Right lung (tissue), 2 donors: ENCODE measurements at regions not wholly inside any gene's neighbourhood (a gene's known extent, or its start where the extent isn't known, plus 50 kb on each side); places are given as distances from the start of the nearest gene placed in this dataset.

ENCODE experiments used
- DNase-seq, 2 donors: peaks; one replicate each; pipeline ENCODE4 v3.0.0-alpha.2; 2013

GRCh38 chr2:223396993-223397392, 205.2 kb downstream of the SCG2 start:
- no peak for DNase-seq

- no peak for DNase-seq
Measured at GRCh38 chr2:223399357-223399957, 202.7 kb downstream of the SCG2 start.

- no peak for DNase-seq
Measured at GRCh38 chr2:223404616-223405015, 197.5 kb downstream of the SCG2 start.

GRCh38 chr2:223414646-223415045, 187.5 kb downstream of the SCG2 start:
- peak in 1 of 2 donors; percentile 2 for DNase-seq

- DNase-seq = no peak
Measured at GRCh38 chr2:223415071-223415470, 187.1 kb downstream of the SCG2 start.

- no peak for DNase-seq
Measured at GRCh38 chr2:223416815-223417610, 185.1 kb downstream of the SCG2 start.

- no peak for DNase-seq
Measured at GRCh38 chr2:223418131-223418530, 184.0 kb downstream of the SCG2 start.

- DNase-seq = no peak
Measured at GRCh38 chr2:223418604-223419199, 183.5 kb downstream of the SCG2 start.

- DNase-seq = no peak
Measured at GRCh38 chr2:223420048-223420447, 182.1 kb downstream of the SCG2 start.

- no peak for DNase-seq
Measured at GRCh38 chr2:223431479-223431878, 170.7 kb downstream of the SCG2 start.

- DNase-seq = no peak
Measured at GRCh38 chr2:223433461-223433860, 168.7 kb downstream of the SCG2 start.

- DNase-seq = no peak
Measured at GRCh38 chr2:223437788-223438187, 164.4 kb downstream of the SCG2 start.

- no peak for DNase-seq
Measured at GRCh38 chr2:223439184-223439583, 163.0 kb downstream of the SCG2 start.

- no peak for DNase-seq
Measured at GRCh38 chr2:223439786-223440185, 162.4 kb downstream of the SCG2 start.

GRCh38 chr2:223442847-223443246, 159.3 kb downstream of the SCG2 start:
- DNase-seq = no peak

GRCh38 chr2:223450246-223450645, 151.9 kb downstream of the SCG2 start:
- DNase-seq = no peak

GRCh38 chr2:223457301-223457700, 144.9 kb downstream of the SCG2 start:
- DNase-seq = no peak

GRCh38 chr2:223459328-223459939, 142.7 kb downstream of the SCG2 start:
- no peak for DNase-seq

GRCh38 chr2:223460209-223460608, 142.0 kb downstream of the SCG2 start:
- DNase-seq = no peak

- DNase-seq = no peak
Measured at GRCh38 chr2:223460774-223461211, 141.4 kb downstream of the SCG2 start.

- no peak for DNase-seq
Measured at GRCh38 chr2:223464071-223464470, 138.1 kb downstream of the SCG2 start.

GRCh38 chr2:223465793-223466192, 136.4 kb downstream of the SCG2 start:
- peak in 1 of 2 donors; percentile 17 for DNase-seq

GRCh38 chr2:223467196-223467595, 135.0 kb downstream of the SCG2 start:
- no peak for DNase-seq
